WTC11 (cell line): ENCODE measurements at regions not wholly inside any gene's neighbourhood (a gene's known extent, or its start where the extent isn't known, plus 50 kb on each side); places are given as distances from the start of the nearest gene placed in this dataset.
"Not testable (repeated sequence)": the region's sequence is repeated elsewhere in the genome, so short reads cannot be mapped to it uniquely, and the experiment has no call there.

Source experiments
- ATAC-seq: fragments of 200-7000 bp; cut with Tn5 transposase; 2 replicates; pipeline ENCODE4 v1.10.0; 2021; ENCODE audit warnings: mild to moderate bottlenecking, moderate library complexity
- CTCF ChIA-PET: fragments of 300-600 bp; sonication (Branson Sonifier 250); formaldehyde crosslinking; loops from one replicate; lab custom pipeline; 2021; ENCODE audit warnings: antibody characterized with exemption; lab: Charles Lee
- POLR2A ChIA-PET: fragments of 350-600 bp; sonication (Branson Sonifier 250); formaldehyde crosslinking; loops from one replicate; lab custom pipeline; 2021; ENCODE audit warnings: antibody characterized with exemption; lab: Charles Lee
- DNase-seq: peaks from one replicate; pipeline ENCODE4 v3.0.0; 2021; ENCODE audit warnings: low spot score
- H3K27ac Mint-ChIP-seq: 2 replicates; pipeline ENCODE4 v1.8.0; 2021; ENCODE audit warnings: mixed read lengths
- H3K27me3 Mint-ChIP-seq: 2 replicates; pipeline ENCODE4 v1.8.0; 2021; ENCODE audit warnings: low read depth, mild to moderate bottlenecking, moderate library complexity, mixed read lengths
- H3K36me3 Mint-ChIP-seq: 2 replicates; pipeline ENCODE4 v1.8.0; 2021; ENCODE audit warnings: mixed read lengths
- H3K4me1 Mint-ChIP-seq: 2 replicates; pipeline ENCODE4 v1.8.0; 2022; ENCODE audit warnings: mixed read lengths
- H3K4me3 Mint-ChIP-seq: 2 replicates; pipeline ENCODE4 v1.8.0; 2021; ENCODE audit warnings: mild to moderate bottlenecking, moderate library complexity, mixed read lengths
- H3K9me3 Mint-ChIP-seq: 2 replicates; pipeline ENCODE4 v1.8.0; 2021; ENCODE audit warnings: mixed read lengths
- ATF1 ChIP-seq: sonication (generic); formaldehyde crosslinking; IDR thresholded peaks from 2 replicates; pipeline ENCODE4 v1.8.1; 2023; ENCODE audit warnings: mild to moderate bottlenecking, moderate library complexity, missing genetic modification reagents
- CDX4 ChIP-seq: fragments of 250-450 bp; sonication (Bioruptor Pico); IDR thresholded peaks from 2 replicates; pipeline ENCODE4 v1.9.0; 2021; ENCODE audit warnings: moderate library complexity, mild to moderate bottlenecking, inconsistent platforms, borderline replicate concordance
- CREM ChIP-seq: sonication (generic); formaldehyde crosslinking; IDR thresholded peaks from 2 replicates; pipeline ENCODE4 v1.8.1; 2022; ENCODE audit warnings: mild to moderate bottlenecking, missing genetic modification reagents, moderate library complexity
- ETV6 ChIP-seq: sonication (generic); formaldehyde crosslinking; IDR thresholded peaks from 2 replicates; pipeline ENCODE4 v1.8.1; 2022; ENCODE audit warnings: mild to moderate bottlenecking, missing genetic modification reagents
- KAT7 ChIP-seq: sonication (generic); formaldehyde crosslinking; IDR thresholded peaks from 2 replicates; pipeline ENCODE4 v1.8.1; 2023; ENCODE audit warnings: missing genetic modification reagents, mild to moderate bottlenecking, borderline replicate concordance
- SOX15 ChIP-seq: fragments of 250-450 bp; sonication (Bioruptor Pico); IDR thresholded peaks from 2 replicates; pipeline ENCODE4 v1.9.0; 2021; ENCODE audit warnings: mild to moderate bottlenecking
- SP1 ChIP-seq: sonication (generic); formaldehyde crosslinking; conservative IDR thresholded peaks from 2 replicates; pipeline ENCODE4 v1.8.1; 2022; ENCODE audit warnings: missing genetic modification reagents
- ZBTB43 ChIP-seq: sonication (generic); formaldehyde crosslinking; IDR thresholded peaks from 2 replicates; pipeline ENCODE4 v1.8.1; 2023; ENCODE audit warnings: mild to moderate bottlenecking, missing genetic modification reagents
- ZMAT4 ChIP-seq: fragments of 250-450 bp; sonication (Bioruptor Pico); IDR thresholded peaks from 2 replicates; pipeline ENCODE4 v1.9.0; 2021; ENCODE audit warnings: mild to moderate bottlenecking
- ZNF219 ChIP-seq: sonication (generic); formaldehyde crosslinking; IDR thresholded peaks from 2 replicates; pipeline ENCODE4 v1.8.0; 2023; ENCODE audit warnings: missing genetic modification reagents, mild to moderate bottlenecking, borderline replicate concordance
- ZNF263 ChIP-seq: sonication (generic); formaldehyde crosslinking; IDR thresholded peaks from 2 replicates; pipeline ENCODE4 v1.8.1; 2022; ENCODE audit warnings: low read depth, mild to moderate bottlenecking, moderate library complexity, missing genetic modification reagents
- ZNF281 ChIP-seq: sonication (generic); formaldehyde crosslinking; IDR thresholded peaks from 2 replicates; pipeline ENCODE4 v1.8.0; 2023; ENCODE audit warnings: mild to moderate bottlenecking, missing genetic modification reagents
- ZNF396 ChIP-seq: fragments of 250-450 bp; sonication (Bioruptor Pico); IDR thresholded peaks from 2 replicates; pipeline ENCODE4 v1.8.0; 2021; ENCODE audit warnings: mild to moderate bottlenecking, moderate library complexity, borderline replicate concordance
- ZNF423 ChIP-seq: fragments of 250-450 bp; sonication (Bioruptor Pico); IDR thresholded peaks from 2 replicates; pipeline ENCODE4 v2.1.2; 2022; ENCODE audit warnings: mild to moderate bottlenecking, moderate library complexity
- TF ChIP-seq, protein P1 (sequence below): sonication (generic); formaldehyde crosslinking; IDR thresholded peaks from 2 replicates; pipeline ENCODE4 v1.8.0; 2022; ENCODE audit warnings: missing genetic modification reagents
- TF ChIP-seq, protein P2 (sequence below): fragments of 200-600 bp; IDR thresholded peaks from 2 replicates; pipeline ENCODE4 v1.8.0; 2022; ENCODE audit warnings: antibody characterized with exemption
- TF ChIP-seq, protein P3 (sequence below): fragments of 250-450 bp; sonication (Bioruptor Pico); conservative IDR thresholded peaks from 2 replicates; pipeline ENCODE4 v1.9.0; 2021; ENCODE audit warnings: mild to moderate bottlenecking

DNA sequence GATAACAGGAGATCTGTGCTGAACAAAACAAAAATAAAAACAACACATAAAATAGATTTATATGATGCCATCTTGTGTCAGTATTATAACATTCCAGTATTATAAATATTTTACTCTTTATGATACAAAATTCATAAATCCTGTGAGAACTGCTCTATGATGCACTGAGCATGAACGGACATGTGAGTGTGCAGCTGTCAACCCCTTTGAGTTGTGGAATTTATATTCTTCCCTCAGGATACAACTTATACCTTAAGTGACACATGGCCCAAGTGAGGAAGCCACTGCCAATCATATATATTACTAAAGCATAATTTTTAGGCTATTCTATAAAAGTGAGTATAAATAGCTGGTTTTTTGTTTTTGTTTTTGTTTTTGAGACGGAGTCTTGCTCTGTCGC is 116.0 kb upstream of the OR13F1 start (continued):
- TF ChIP-seq ZNF281 (CRISPR knock-in tag) (no peak), SOX15 (no peak), ZMAT4 (CRISPR knock-in tag) (no peak)
- TF ChIP-seq, all 79 proteins: peak for 0

DNA sequence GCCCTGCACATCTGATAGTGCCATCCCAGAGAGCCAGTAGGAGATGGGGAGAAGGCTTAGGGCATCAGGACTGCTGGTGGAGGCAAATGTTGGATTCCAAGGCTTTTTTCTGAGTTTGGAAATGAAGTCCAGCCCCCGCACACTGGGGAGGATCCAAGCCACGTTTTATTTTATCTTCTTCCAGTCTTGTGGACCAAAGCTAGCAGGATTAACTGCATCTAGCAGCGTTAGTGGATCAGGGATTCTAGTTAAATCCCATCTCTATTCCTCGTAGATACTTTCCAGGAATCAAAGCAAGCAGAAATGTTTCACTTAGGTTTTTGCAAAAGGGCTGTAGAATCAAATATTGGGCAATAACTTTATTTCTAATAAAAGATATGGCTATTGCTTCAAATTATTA is 114.7 kb upstream of the OR13F1 start:
- H3K36me3 Mint-ChIP-seq = no peaks in the 10 kb centered on the region
- H3K9me3 Mint-ChIP-seq = no peaks in the 10 kb centered on the region
- CTCF ChIA-PET = interaction anchor here (0.6 to 1.4 kb wide), 2 partner anchors 9 to 212 kb away, joined by 3 to 4 read pairs; no protein-coding TSS in a partner anchor
- H3K4me1 Mint-ChIP-seq = peaks cover 15% of the 10 kb centered on the region
- H3K27me3 Mint-ChIP-seq = no peaks in the 10 kb centered on the region
- DNase-seq (no peak), ATAC-seq (no peak)
- H3K27ac Mint-ChIP-seq = no peak overlapping the region
- POLR2A ChIA-PET = no interaction called here
- no peak for TF ChIP-seq ZNF423 (CRISPR knock-in tag)
- TF ChIP-seq, protein P1, sequence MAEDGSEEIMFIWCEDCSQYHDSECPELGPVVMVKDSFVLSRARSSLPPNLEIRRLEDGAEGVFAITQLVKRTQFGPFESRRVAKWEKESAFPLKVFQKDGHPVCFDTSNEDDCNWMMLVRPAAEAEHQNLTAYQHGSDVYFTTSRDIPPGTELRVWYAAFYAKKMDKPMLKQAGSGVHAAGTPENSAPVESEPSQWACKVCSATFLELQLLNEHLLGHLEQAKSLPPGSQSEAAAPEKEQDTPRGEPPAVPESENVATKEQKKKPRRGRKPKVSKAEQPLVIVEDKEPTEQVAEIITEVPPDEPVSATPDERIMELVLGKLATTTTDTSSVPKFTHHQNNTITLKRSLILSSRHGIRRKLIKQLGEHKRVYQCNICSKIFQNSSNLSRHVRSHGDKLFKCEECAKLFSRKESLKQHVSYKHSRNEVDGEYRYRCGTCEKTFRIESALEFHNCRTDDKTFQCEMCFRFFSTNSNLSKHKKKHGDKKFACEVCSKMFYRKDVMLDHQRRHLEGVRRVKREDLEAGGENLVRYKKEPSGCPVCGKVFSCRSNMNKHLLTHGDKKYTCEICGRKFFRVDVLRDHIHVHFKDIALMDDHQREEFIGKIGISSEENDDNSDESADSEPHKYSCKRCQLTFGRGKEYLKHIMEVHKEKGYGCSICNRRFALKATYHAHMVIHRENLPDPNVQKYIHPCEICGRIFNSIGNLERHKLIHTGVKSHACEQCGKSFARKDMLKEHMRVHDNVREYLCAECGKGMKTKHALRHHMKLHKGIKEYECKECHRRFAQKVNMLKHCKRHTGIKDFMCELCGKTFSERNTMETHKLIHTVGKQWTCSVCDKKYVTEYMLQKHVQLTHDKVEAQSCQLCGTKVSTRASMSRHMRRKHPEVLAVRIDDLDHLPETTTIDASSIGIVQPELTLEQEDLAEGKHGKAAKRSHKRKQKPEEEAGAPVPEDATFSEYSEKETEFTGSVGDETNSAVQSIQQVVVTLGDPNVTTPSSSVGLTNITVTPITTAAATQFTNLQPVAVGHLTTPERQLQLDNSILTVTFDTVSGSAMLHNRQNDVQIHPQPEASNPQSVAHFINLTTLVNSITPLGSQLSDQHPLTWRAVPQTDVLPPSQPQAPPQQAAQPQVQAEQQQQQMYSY = no peak
- no peak for TF ChIP-seq CREM
- TF ChIP-seq ATF1 (CRISPR knock-in tag) = no peak
- TF ChIP-seq ETV6 = no peak
- TF ChIP-seq ZNF219 = no peak
- TF ChIP-seq KAT7 (CRISPR knock-in tag) = no peak
- no peak for TF ChIP-seq CDX4 (CRISPR knock-in tag)
- no peak overlapping the region for H3K4me3 Mint-ChIP-seq

- H3K4me1 Mint-ChIP-seq, POLR2A ChIA-PET, H3K9me3 Mint-ChIP-seq, H3K4me3 Mint-ChIP-seq, H3K27me3 Mint-ChIP-seq, ATAC-seq, H3K27ac Mint-ChIP-seq, H3K36me3 Mint-ChIP-seq: not testable (repeated sequence)
- peak; percentile 77 for DNase-seq
- TF ChIP-seq, protein P2, sequence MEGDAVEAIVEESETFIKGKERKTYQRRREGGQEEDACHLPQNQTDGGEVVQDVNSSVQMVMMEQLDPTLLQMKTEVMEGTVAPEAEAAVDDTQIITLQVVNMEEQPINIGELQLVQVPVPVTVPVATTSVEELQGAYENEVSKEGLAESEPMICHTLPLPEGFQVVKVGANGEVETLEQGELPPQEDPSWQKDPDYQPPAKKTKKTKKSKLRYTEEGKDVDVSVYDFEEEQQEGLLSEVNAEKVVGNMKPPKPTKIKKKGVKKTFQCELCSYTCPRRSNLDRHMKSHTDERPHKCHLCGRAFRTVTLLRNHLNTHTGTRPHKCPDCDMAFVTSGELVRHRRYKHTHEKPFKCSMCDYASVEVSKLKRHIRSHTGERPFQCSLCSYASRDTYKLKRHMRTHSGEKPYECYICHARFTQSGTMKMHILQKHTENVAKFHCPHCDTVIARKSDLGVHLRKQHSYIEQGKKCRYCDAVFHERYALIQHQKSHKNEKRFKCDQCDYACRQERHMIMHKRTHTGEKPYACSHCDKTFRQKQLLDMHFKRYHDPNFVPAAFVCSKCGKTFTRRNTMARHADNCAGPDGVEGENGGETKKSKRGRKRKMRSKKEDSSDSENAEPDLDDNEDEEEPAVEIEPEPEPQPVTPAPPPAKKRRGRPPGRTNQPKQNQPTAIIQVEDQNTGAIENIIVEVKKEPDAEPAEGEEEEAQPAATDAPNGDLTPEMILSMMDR = peak; percentile 41
- CTCF ChIA-PET = interaction anchor here (1.0 to 1.2 kb wide), 2 partner anchors 9 to 100 kb away, joined by 3 to 8 read pairs; no protein-coding TSS in a partner anchor
These were observed 109.2 kb upstream of the OR13F1 start for GRCh38 chr9:104394901-104395300.

DNA sequence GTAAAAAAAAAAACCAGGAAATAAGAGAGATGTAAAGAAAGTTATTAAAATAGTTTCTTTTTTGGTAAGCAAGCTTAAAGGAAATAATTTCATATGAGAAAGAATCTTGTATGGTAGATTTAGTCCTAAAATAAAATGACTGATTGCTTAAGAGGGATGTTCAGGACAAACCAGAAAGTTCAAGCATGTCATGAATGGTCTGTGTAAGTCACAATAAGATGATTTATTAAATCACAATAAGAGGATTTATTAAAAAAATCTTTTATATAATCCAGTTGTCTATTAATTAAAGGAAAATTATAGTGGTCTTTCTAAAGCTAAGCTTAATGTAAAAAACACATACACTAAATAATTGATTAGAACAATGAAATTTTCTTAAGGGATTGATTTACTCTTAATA is 91.8 kb upstream of the OR13F1 start:
- no peak overlapping the region for H3K27ac Mint-ChIP-seq
- no peaks in the 10 kb centered on the region for H3K27me3 Mint-ChIP-seq
- H3K4me3 Mint-ChIP-seq = no peak overlapping the region
- H3K36me3 Mint-ChIP-seq = peaks cover 53% of the 10 kb centered on the region
- DNase-seq = no peak
- H3K4me1 Mint-ChIP-seq = no peaks in the 10 kb centered on the region
- ChIA-PET CTCF (no interaction called here), POLR2A (no interaction called here)
- no peak for ATAC-seq
- H3K9me3 Mint-ChIP-seq = peaks cover 72% of the 10 kb centered on the region
- TF ChIP-seq ZNF396 (CRISPR knock-in tag) = no peak
- no peak for TF ChIP-seq SP1
- TF ChIP-seq, protein P3, sequence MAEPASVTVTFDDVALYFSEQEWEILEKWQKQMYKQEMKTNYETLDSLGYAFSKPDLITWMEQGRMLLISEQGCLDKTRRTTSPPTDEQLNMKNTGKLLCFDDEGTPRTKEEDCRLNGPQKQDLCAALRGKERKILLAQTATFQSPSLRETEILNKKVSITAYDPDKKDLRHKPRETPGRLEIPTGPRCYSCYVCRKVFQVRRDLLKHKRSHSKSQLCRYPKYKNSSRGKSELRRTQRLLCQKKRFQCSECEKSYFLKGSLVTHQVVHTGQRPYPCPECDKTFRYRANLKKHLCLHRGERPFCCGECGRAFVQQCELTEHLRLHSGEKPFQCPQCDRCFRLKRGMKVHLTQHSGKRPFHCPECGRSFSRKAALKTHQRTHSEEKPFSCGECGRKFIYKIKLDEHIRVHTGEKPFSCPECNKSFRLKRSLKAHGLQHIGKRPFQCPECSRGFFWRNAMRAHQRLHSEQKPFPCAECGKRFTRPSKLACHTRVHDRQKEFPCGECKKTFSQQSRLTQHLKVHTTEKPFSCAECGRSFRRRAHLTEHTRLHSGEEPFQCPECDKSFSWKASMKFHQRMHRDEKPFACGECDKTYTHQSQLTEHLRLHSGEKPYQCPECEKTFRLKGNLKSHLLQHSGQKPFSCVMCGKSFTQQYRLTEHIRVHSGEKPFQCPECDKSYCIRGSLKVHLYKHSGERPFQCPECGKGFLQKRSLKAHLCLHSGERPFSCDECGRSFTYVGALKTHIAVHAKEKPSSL = no peak
- TF ChIP-seq ZBTB43 (CRISPR knock-in tag) = no peak
- TF ChIP-seq ZNF263 = no peak
